ENCODE measurements at regions not wholly inside any gene's neighbourhood (a gene's known extent, or its start where the extent isn't known, plus 50 kb on each side); places are given as distances from the start of the nearest gene placed in this dataset.

GRCh38 chr18:73509460-73509859 lies 638.2 kb downstream of the FBXO15 start:
- no peak for DNase-seq

- no peak for DNase-seq
Observed at GRCh38 chr18:73503326-73503725, 635.5 kb upstream of the NETO1 start.

- DNase-seq, result no peak
Observed at GRCh38 chr18:73487966-73488365, 620.2 kb upstream of the NETO1 start.

GRCh38 chr18:73485166-73485565 lies 617.4 kb upstream of the NETO1 start:
- no peak for DNase-seq

GRCh38 chr18:73482901-73483300 lies 615.1 kb upstream of the NETO1 start:
- DNase-seq, result no peak

GRCh38 chr18:73479477-73479876 lies 611.7 kb upstream of the NETO1 start:
- DNase-seq, result no peak

- DNase-seq, result no peak
Observed at GRCh38 chr18:73478191-73478590, 610.4 kb upstream of the NETO1 start.

- no peak for DNase-seq
Observed at GRCh38 chr18:73476031-73476430, 608.2 kb upstream of the NETO1 start.

GRCh38 chr18:73462092-73462491 lies 594.3 kb upstream of the NETO1 start:
- DNase-seq, result no peak

GRCh38 chr18:73461780-73462059 lies 593.9 kb upstream of the NETO1 start:
- no peak for DNase-seq

GRCh38 chr18:73461038-73461779 lies 593.4 kb upstream of the NETO1 start:
- DNase-seq, result no peak

GRCh38 chr18:73458186-73458964 lies 590.6 kb upstream of the NETO1 start:
- no peak for DNase-seq

- no peak for DNase-seq
Observed at GRCh38 chr18:73456643-73457042, 588.9 kb upstream of the NETO1 start.

GRCh38 chr18:73452866-73453265 lies 585.1 kb upstream of the NETO1 start:
- DNase-seq, result no peak

GRCh38 chr18:73446502-73446901 lies 578.7 kb upstream of the NETO1 start:
- DNase-seq, result no peak

GRCh38 chr18:73431620-73432019 lies 563.8 kb upstream of the NETO1 start:
- DNase-seq, result no peak

- DNase-seq, result no peak
Observed at GRCh38 chr18:73421010-73421409, 553.2 kb upstream of the NETO1 start.

- DNase-seq, result no peak
Observed at GRCh38 chr18:73419531-73419930, 551.7 kb upstream of the NETO1 start.

- no peak for DNase-seq
Observed at GRCh38 chr18:73414598-73414997, 546.8 kb upstream of the NETO1 start.

GRCh38 chr18:73414069-73414468 lies 546.3 kb upstream of the NETO1 start:
- no peak for DNase-seq

- DNase-seq, result no peak
Observed at GRCh38 chr18:73409242-73409641, 541.5 kb upstream of the NETO1 start.

- no peak for DNase-seq
Observed at GRCh38 chr18:73408469-73408868, 540.7 kb upstream of the NETO1 start.

- peak; percentile 36 for DNase-seq
Observed at GRCh38 chr18:73407506-73407905, 539.7 kb upstream of the NETO1 start.

- no peak for DNase-seq
Observed at GRCh38 chr18:73384246-73384645, 516.5 kb upstream of the NETO1 start.

- no peak for DNase-seq
Observed at GRCh38 chr18:73381699-73382036, 513.9 kb upstream of the NETO1 start.

Measured in femur (tissue), 1 donor.